ENCODE measurements at regions not wholly inside any gene's neighbourhood (a gene's known extent, or its start where the extent isn't known, plus 50 kb on each side); places are given as distances from the start of the nearest gene placed in this dataset.

DNA sequence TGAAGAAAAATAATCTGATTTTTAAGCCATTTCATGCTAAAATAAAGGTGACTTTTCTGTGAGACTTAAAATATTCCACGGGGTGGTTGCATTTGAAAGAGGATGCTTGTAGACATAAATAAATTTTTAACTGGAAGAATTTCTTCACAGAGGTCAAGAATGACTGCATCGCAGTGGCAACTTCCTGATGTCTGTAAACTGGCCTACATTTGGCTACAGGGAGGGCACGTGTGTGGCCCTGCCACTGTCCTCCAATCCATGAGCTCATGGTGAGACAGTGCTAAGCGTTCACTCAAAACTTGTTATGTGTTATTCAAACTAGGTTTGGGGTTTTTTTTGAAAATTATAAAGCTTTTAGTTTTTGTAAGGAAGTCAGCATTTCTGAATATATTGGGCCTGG is 1089.3 kb downstream of the EFNB2 start:
- H3K27me3 ChIP-seq (ENCODE audit: insufficient read depth, low read length): no peaks in the 10 kb centered on the region
- H3K27ac ChIP-seq (ENCODE audit: low read depth, low read length, poor library complexity, severe bottlenecking): no peak overlapping the region
- H4K20me1 ChIP-seq (ENCODE audit: insufficient read depth, low read length): no peaks in the 10 kb centered on the region
- H3K9me2 ChIP-seq (ENCODE audit: low read depth, low read length): no peaks in the 10 kb centered on the region
- no peaks in the 10 kb centered on the region for H3K79me2 ChIP-seq (ENCODE audit: insufficient read depth, low read length)
- no peaks in the 10 kb centered on the region for H3K9me3 ChIP-seq (ENCODE audit: low read length)
- H3K4me2 ChIP-seq (ENCODE audit: low read length): no peak overlapping the region
- H3K9ac ChIP-seq (ENCODE audit: low read length): no peak overlapping the region
- H3K4me1 ChIP-seq (ENCODE audit: insufficient read depth, low read length, severe bottlenecking): no peaks in the 10 kb centered on the region
- no peak overlapping the region for H2AFZ ChIP-seq (ENCODE audit: low read length)
- no peak overlapping the region for H3K4me3 ChIP-seq (ENCODE audit: low read depth, low read length, poor library complexity, severe bottlenecking)
- no peaks in the 10 kb centered on the region for H3K36me3 ChIP-seq (ENCODE audit: insufficient read depth, low read length)
- H3F3A ChIP-seq (ENCODE audit: insufficient read depth, low read length): no peaks in the 10 kb centered on the region
- TF ChIP-seq EZH2 (IDR thresholded peaks at IDR 0.05; ENCODE audit: borderline replicate concordance, low read length): no peak

DNA sequence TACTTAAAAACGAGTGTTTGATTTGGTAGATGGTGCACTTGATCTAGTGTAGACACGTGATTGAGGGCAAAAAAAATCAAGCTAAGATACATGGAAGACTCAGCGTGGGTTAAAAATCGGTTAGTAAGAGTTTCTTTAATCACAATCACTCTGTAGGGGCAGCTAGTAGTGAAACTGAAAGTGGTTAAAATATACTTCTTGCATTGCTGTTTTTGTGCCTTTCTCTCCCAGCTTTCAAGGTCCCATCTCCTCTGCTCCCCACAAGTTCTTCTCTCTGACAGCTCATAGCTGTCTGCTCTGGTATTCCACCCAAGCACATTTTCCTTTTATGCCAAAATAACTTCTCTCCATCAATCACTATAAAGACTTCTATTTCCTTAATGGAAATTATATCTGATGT is 1089.7 kb downstream of the EFNB2 start:
- Histone ChIP-seq H3K27me3 (ENCODE audit: insufficient read depth, low read length) (no peaks in the 10 kb centered on the region), H3K9me3 (ENCODE audit: low read length) (no peaks in the 10 kb centered on the region), H4K20me1 (ENCODE audit: insufficient read depth, low read length) (no peaks in the 10 kb centered on the region), H3K27ac (ENCODE audit: low read depth, low read length, poor library complexity, severe bottlenecking) (no peak overlapping the region), H2AFZ (ENCODE audit: low read length) (no peak overlapping the region), H3K9me2 (ENCODE audit: low read depth, low read length) (no peaks in the 10 kb centered on the region), H3F3A (ENCODE audit: insufficient read depth, low read length) (no peaks in the 10 kb centered on the region), H3K4me1 (ENCODE audit: insufficient read depth, low read length, severe bottlenecking) (no peaks in the 10 kb centered on the region), H3K79me2 (ENCODE audit: insufficient read depth, low read length) (no peaks in the 10 kb centered on the region), H3K9ac (ENCODE audit: low read length) (no peak overlapping the region), H3K4me2 (ENCODE audit: low read length) (no peak overlapping the region), H3K4me3 (ENCODE audit: low read depth, low read length, poor library complexity, severe bottlenecking) (no peak overlapping the region), H3K36me3 (ENCODE audit: insufficient read depth, low read length) (no peaks in the 10 kb centered on the region)
- no peak for TF ChIP-seq EZH2 (IDR thresholded peaks at IDR 0.05; ENCODE audit: borderline replicate concordance, low read length)
- TF ChIP-seq, protein P1, sequence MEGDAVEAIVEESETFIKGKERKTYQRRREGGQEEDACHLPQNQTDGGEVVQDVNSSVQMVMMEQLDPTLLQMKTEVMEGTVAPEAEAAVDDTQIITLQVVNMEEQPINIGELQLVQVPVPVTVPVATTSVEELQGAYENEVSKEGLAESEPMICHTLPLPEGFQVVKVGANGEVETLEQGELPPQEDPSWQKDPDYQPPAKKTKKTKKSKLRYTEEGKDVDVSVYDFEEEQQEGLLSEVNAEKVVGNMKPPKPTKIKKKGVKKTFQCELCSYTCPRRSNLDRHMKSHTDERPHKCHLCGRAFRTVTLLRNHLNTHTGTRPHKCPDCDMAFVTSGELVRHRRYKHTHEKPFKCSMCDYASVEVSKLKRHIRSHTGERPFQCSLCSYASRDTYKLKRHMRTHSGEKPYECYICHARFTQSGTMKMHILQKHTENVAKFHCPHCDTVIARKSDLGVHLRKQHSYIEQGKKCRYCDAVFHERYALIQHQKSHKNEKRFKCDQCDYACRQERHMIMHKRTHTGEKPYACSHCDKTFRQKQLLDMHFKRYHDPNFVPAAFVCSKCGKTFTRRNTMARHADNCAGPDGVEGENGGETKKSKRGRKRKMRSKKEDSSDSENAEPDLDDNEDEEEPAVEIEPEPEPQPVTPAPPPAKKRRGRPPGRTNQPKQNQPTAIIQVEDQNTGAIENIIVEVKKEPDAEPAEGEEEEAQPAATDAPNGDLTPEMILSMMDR (IDR thresholded peaks at IDR 0.05; ENCODE audit: low read length): no peak

DNA sequence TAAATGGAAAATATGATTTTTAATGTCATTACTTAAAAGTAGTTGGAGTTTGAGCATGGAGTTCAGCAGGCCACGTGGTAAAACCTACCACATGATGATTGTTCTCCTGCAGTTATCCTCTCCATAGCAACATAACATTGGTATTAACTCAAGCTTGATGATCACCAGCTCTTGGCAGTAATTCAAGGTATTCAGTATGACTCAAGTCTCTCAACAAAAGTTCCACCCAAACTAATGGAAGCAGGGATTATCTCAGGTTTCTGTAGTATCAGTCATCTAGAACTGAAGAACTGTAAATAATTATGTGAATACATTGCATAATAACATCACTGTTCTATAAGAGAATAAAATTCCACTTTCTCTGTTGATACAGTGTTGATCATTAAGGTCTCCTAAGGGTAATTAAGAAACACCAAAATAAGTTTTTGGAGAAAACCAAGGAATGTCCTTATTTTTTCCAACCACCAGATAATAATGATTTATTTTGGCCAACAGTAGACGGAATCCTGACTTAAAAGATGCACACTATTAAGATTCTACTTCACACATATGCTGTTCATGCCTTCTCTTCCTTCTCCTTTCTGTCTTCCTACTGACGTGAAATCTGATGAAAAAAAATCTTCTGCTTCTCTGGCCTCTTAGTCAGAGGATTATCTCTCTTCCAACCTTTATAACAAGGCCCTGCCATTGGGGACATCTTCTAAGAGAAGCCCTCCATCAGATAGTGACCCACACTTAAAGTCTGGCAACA is 1092.3 kb downstream of the EFNB2 start:
- no peaks in the 10 kb centered on the region for H3K36me3 ChIP-seq (ENCODE audit: insufficient read depth, low read length)
- no peak overlapping the region for H3K9ac ChIP-seq (ENCODE audit: low read length)
- no peak overlapping the region for H3K27ac ChIP-seq (ENCODE audit: low read depth, low read length, poor library complexity, severe bottlenecking)
- no peak overlapping the region for H3K4me2 ChIP-seq (ENCODE audit: low read length)
- no peaks in the 10 kb centered on the region for H3K27me3 ChIP-seq (ENCODE audit: insufficient read depth, low read length)
- H4K20me1 ChIP-seq (ENCODE audit: insufficient read depth, low read length): no peaks in the 10 kb centered on the region
- no peaks in the 10 kb centered on the region for H3K9me3 ChIP-seq (ENCODE audit: low read length)
- H3K4me3 ChIP-seq (ENCODE audit: low read depth, low read length, poor library complexity, severe bottlenecking): no peak overlapping the region
- H2AFZ ChIP-seq (ENCODE audit: low read length): no peak overlapping the region
- H3K9me2 ChIP-seq (ENCODE audit: low read depth, low read length): no peaks in the 10 kb centered on the region
- H3K4me1 ChIP-seq (ENCODE audit: insufficient read depth, low read length, severe bottlenecking): no peaks in the 10 kb centered on the region
- no peak for TF ChIP-seq EZH2 (IDR thresholded peaks at IDR 0.05; ENCODE audit: borderline replicate concordance, low read length)
- TF ChIP-seq, protein P1 (IDR thresholded peaks at IDR 0.05; ENCODE audit: low read length): no peak
- H3K79me2 ChIP-seq (ENCODE audit: insufficient read depth, low read length): no peaks in the 10 kb centered on the region
- no peaks in the 10 kb centered on the region for H3F3A ChIP-seq (ENCODE audit: insufficient read depth, low read length)

DNA sequence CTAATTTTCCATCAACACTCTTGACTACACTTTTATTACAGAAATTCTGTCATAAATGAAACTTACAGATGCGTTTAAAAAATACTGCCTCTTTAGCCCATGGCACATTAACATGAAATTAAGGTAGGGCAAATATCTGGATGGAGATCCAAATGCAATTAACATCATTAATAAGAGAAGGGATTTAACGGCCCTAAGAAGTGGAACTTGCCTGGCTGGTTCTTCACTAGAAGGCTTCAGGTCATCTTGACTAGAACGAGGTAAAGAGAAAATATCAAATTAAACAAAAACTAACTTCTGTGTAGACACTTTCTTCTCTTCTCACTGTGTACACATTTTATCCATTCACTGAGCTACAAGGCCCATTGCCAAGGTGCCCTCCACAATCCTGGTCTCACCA is 1093.4 kb downstream of the EFNB2 start:
- H3K9me2 ChIP-seq (ENCODE audit: low read depth, low read length): no peaks in the 10 kb centered on the region
- no peaks in the 10 kb centered on the region for H3K79me2 ChIP-seq (ENCODE audit: insufficient read depth, low read length)
- no peaks in the 10 kb centered on the region for H3F3A ChIP-seq (ENCODE audit: insufficient read depth, low read length)
- no peaks in the 10 kb centered on the region for H3K9me3 ChIP-seq (ENCODE audit: low read length)
- no peaks in the 10 kb centered on the region for H3K4me1 ChIP-seq (ENCODE audit: insufficient read depth, low read length, severe bottlenecking)
- H2AFZ ChIP-seq (ENCODE audit: low read length): no peak overlapping the region
- H4K20me1 ChIP-seq (ENCODE audit: insufficient read depth, low read length): no peaks in the 10 kb centered on the region
- TF ChIP-seq, protein P1 (IDR thresholded peaks at IDR 0.05; ENCODE audit: low read length): no peak
- TF ChIP-seq EZH2 (IDR thresholded peaks at IDR 0.05; ENCODE audit: borderline replicate concordance, low read length): no peak
- H3K27ac ChIP-seq (ENCODE audit: low read depth, low read length, poor library complexity, severe bottlenecking): no peak overlapping the region
- H3K4me2 ChIP-seq (ENCODE audit: low read length): no peak overlapping the region
- no peaks in the 10 kb centered on the region for H3K27me3 ChIP-seq (ENCODE audit: insufficient read depth, low read length)
- H3K9ac ChIP-seq (ENCODE audit: low read length): no peak overlapping the region
- H3K4me3 ChIP-seq (ENCODE audit: low read depth, low read length, poor library complexity, severe bottlenecking): no peak overlapping the region
- H3K36me3 ChIP-seq (ENCODE audit: insufficient read depth, low read length): no peaks in the 10 kb centered on the region
